Gastrocnemius medialis (tissue), 4 donors: ENCODE measurements at regions not wholly inside any gene's neighbourhood (a gene's known extent, or its start where the extent isn't known, plus 50 kb on each side); places are given as distances from the start of the nearest gene placed in this dataset.

ENCODE experiments used
- ATAC-seq, 2 donors: fragments of 150-250 bp; one replicate each; pipeline ENCODE4 v1.9.1; 2016
- DNase-seq, 2 donors: peaks; one replicate each; pipeline ENCODE4 v3.0.0-alpha.2; 2019
- H3K27ac ChIP-seq, 4 donors: fragments of 200-600 bp; sonication (generic); 1 replicate in 1 of 4; 2 replicates in 3 of 4; pipeline ENCODE4 v1.5.1; 2016 to 2018; ENCODE audit warnings: mild to moderate bottlenecking in 2 of 4, moderate library complexity in 1 of 4
- H3K27me3 ChIP-seq, 3 donors: fragments of 200-600 bp; sonication (generic) in 2 of 3; 1 replicate in 1 of 3; 2 replicates in 2 of 3; pipeline versions ENCODE4 v1.5.1 to v1.6.0; 2016 to 2019; ENCODE audit warnings: mild to moderate bottlenecking in 1 of 3, moderate library complexity in 1 of 3
- H3K36me3 ChIP-seq, 2 donors: fragments of 200-600 bp; sonication (generic) in 1 of 2; one replicate each; pipeline ENCODE4 v1.5.1; 2017 to 2018
- H3K4me1 ChIP-seq, 2 donors: fragments of 200-600 bp; sonication (generic) in 1 of 2; one replicate each; pipeline ENCODE4 v1.5.1; 2016 to 2017; ENCODE audit warnings: mild to moderate bottlenecking in 2 of 2
- H3K4me3 ChIP-seq, 4 donors: fragments of 200-600 bp; sonication (generic) in 3 of 4; 1 replicate in 1 of 4; 2 replicates in 3 of 4; pipeline ENCODE4 v1.5.1; 2016 to 2019; ENCODE audit warnings: mild to moderate bottlenecking in 2 of 4
- H3K9me3 ChIP-seq, 3 donors: fragments of 200-600 bp; sonication (generic) in 2 of 3; 1 replicate in 1 of 3; 2 replicates in 2 of 3; pipeline ENCODE4 v1.5.1; 2016 to 2019
- POLR2A ChIP-seq, 2 donors: fragments of 450-650 bp; IDR thresholded peaks; one replicate each; pipeline ENCODE4 v1.6.1; 2017; ENCODE audit warnings: antibody characterized with exemption in 2 of 2, mild to moderate bottlenecking in 2 of 2, moderate library complexity in 2 of 2
- in situ Hi-C, 4 donors: fragments of 200-750 bp; cut with MboI; loops; one replicate each; pipeline versions ENCODE4 v1.15.0 to v1.8.0; 2017; ENCODE audit warnings: low sequenced_read_pairs in 4 of 4
- intact Hi-C: fragments of 100-400 bp; cut with DNase I; formaldehyde crosslinking; loops from one replicate; pipeline ENCODE4 v1.15.1; 2023; ENCODE audit warnings: low total_unique reads
- TF ChIP-seq, protein P1 (sequence below), 5 experiments: fragments of 450-650 bp in 3 of 5; fragments of 200-600 bp in 2 of 5; sonication (generic) in 2 of 5; IDR thresholded peaks in 4 of 5; conservative IDR thresholded peaks in 1 of 5; 1 replicate in 4 of 5; 2 replicates in 1 of 5; pipeline ENCODE4 v1.5.1; 2016 to 2019; ENCODE audit warnings: antibody characterized with exemption in 5 of 5, mild to moderate bottlenecking in 3 of 5, moderate library complexity in 3 of 5

DNA sequence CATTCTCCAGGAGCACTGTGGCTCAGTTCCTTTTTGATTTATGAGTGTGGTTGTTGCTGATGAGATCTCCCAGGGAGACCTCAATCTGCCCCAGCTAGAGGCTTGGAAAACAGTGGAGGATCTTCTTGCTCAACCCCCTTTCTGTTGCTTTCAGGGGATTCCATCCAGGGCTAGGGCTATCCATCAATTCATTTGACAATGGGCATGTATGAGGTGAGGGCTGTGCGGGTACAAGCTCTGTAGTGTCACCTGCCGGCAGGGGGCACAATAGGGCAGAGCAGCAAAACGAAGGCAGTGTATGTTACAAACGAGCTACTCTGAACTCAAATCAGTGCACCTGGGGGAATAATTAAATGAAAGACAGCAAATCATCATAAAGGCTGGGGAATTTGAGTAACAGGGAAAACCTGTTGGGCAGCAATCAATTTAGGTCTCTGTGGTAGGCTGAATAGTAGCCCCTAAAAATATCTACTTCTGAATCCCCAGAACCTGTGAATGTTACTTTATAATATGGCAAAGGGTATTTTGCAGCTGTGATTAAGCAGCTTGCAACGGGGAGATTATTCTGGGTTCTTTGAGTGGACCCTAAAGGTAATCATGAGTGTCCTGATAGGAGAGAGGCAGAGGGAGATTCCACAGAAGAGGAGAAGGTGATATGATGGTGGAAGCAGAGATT lies 170.3 kb upstream of the ZBED5 start:
- Histone ChIP-seq H3K9me3 (no peaks in the 10 kb centered on the region), H3K4me1 (no peaks in the 10 kb centered on the region), H3K36me3 (no peaks in the 10 kb centered on the region), H3K27ac (no peak overlapping the region), H3K4me3 (no peak overlapping the region), H3K27me3 (no peaks in the 10 kb centered on the region)
- ATAC-seq, result peak; percentile 82 to 94
- intact Hi-C loops, result loop anchor here (2.0 kb wide), 2 partner anchors 239 to 759 kb away; no protein-coding TSS in a partner anchor
- DNase-seq, result peak; percentile 38 to 53
- in situ Hi-C loops, result loop anchor here (5.0 to 25.0 kb wide), 10 partner anchors 93 to 1009 kb away; no protein-coding TSS in a partner anchor
- TF ChIP-seq, protein P1, sequence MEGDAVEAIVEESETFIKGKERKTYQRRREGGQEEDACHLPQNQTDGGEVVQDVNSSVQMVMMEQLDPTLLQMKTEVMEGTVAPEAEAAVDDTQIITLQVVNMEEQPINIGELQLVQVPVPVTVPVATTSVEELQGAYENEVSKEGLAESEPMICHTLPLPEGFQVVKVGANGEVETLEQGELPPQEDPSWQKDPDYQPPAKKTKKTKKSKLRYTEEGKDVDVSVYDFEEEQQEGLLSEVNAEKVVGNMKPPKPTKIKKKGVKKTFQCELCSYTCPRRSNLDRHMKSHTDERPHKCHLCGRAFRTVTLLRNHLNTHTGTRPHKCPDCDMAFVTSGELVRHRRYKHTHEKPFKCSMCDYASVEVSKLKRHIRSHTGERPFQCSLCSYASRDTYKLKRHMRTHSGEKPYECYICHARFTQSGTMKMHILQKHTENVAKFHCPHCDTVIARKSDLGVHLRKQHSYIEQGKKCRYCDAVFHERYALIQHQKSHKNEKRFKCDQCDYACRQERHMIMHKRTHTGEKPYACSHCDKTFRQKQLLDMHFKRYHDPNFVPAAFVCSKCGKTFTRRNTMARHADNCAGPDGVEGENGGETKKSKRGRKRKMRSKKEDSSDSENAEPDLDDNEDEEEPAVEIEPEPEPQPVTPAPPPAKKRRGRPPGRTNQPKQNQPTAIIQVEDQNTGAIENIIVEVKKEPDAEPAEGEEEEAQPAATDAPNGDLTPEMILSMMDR (IDR thresholded peaks at IDR 0.05 in 4 of 5, conservative IDR thresholded peaks at IDR 0.05 in 1 of 5), result peak; percentile 65 to 85 (median 72)
- no peak for TF ChIP-seq POLR2A (IDR thresholded peaks at IDR 0.05)

DNA sequence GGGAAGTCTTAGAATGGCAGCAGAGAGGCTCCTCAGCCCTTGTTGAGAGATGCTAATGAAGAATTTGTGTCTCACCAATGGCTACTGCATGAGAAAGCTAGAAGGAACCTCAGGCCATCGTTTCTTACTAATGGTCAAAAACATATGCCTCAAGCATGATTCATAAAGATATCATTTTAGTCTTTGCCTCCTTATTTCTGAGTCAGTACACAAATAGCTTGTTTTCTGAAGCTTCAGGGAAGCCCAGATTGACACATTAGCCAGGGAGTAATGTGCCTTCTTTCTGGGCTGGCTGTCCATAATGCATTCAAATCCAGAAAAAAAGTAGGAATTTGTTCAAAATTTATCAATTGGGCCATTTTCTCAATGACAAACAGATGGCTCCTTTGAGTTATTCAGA lies 169.4 kb upstream of the ZBED5 start:
- DNase-seq (no peak), ATAC-seq (no peak)
- in situ Hi-C loops (loop anchor here (5.0 to 25.0 kb wide), 10 partner anchors 92 to 1010 kb away; no protein-coding TSS in a partner anchor), intact Hi-C loops (no loop called here)
- H3K4me1 ChIP-seq, result no peaks in the 10 kb centered on the region
- TF ChIP-seq POLR2A (IDR thresholded peaks at IDR 0.05), result no peak
- TF ChIP-seq, protein P1 (IDR thresholded peaks at IDR 0.05 in 4 of 5, conservative IDR thresholded peaks at IDR 0.05 in 1 of 5), result no peak
- no peaks in the 10 kb centered on the region for H3K36me3 ChIP-seq
- no peak overlapping the region for H3K4me3 ChIP-seq
- no peak overlapping the region for H3K27ac ChIP-seq
- H3K27me3 ChIP-seq, result no peaks in the 10 kb centered on the region
- no peaks in the 10 kb centered on the region for H3K9me3 ChIP-seq

DNA sequence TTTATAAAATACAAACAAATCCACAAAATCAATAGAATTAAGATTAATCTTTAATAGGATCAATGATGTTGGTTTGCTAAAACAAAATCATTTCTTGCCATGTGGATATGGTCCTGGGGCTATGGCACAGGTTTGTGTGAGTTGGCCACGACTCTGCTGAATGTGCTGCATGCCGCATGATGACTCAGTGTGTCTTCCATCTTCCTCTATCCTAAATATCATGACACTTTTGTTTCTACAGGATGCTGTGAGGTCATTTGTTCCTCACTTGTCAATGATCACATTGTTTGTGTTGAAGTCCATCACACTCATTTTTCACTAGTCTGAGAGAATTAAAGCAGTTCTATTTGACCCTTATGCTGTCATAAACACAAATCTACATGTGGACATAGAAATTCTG lies 167.2 kb upstream of the ZBED5 start:
- in situ Hi-C loops, result loop anchor here (5.0 to 25.0 kb wide), 10 partner anchors 90 to 1012 kb away; no protein-coding TSS in a partner anchor
- no peak for ATAC-seq

DNA sequence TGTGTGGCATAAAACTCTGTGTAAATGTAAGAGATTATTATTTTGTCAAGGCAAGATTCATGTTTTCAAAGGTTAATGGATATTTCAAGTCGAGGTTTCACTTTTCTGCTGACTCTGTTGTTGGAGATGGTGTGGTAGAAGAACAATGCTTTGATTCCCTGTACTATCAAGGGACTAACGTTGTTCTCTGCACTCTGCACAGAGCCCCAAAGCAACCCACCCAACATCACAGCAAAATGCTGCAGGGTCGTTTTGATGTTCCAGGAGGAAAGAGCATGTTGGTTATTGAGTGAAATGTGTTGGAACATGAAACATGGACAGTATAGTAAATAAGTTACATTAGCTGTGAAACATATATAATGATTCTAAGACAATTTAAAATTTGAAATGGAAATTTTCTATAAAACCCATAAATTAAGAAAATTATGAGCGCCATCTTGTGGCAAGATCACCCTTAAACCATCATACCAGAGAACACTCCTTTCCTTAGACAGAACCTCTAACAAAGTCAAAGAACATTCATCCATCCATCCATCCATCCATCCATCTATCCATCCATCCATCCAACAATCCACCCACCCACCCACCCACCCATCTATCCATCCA lies 164.4 kb upstream of the ZBED5 start:
- no peaks in the 10 kb centered on the region for H3K9me3 ChIP-seq
- intact Hi-C loops, result loop anchor here (1.0 kb wide), 2 partner anchors 89 to 230 kb away; no protein-coding TSS in a partner anchor
- H3K4me1 ChIP-seq, result no peaks in the 10 kb centered on the region
- H3K4me3 ChIP-seq, result no peak overlapping the region
- in situ Hi-C loops, result loop anchor here (5.0 to 10.0 kb wide), 5 partner anchors 87 to 763 kb away; no protein-coding TSS in a partner anchor
- DNase-seq, result no peak
- TF ChIP-seq, protein P1 (IDR thresholded peaks at IDR 0.05 in 4 of 5, conservative IDR thresholded peaks at IDR 0.05 in 1 of 5), result peak; percentile 16 to 59 (median 38)
- no peak for TF ChIP-seq POLR2A (IDR thresholded peaks at IDR 0.05)
- H3K36me3 ChIP-seq, result no peaks in the 10 kb centered on the region
- no peaks in the 10 kb centered on the region for H3K27me3 ChIP-seq
- no peak overlapping the region for H3K27ac ChIP-seq
- no peak for ATAC-seq

More for the DNA sequence above, 167.2 kb upstream of the ZBED5 start:
- no peaks in the 10 kb centered on the region for H3K27me3 ChIP-seq
- H3K4me3 ChIP-seq, result no peak overlapping the region
- no peak overlapping the region for H3K27ac ChIP-seq
- no peak for TF ChIP-seq POLR2A (IDR thresholded peaks at IDR 0.05)
- TF ChIP-seq, protein P1 (IDR thresholded peaks at IDR 0.05 in 4 of 5, conservative IDR thresholded peaks at IDR 0.05 in 1 of 5), result no peak
- no peaks in the 10 kb centered on the region for H3K9me3 ChIP-seq
- no peaks in the 10 kb centered on the region for H3K36me3 ChIP-seq
- no peak for DNase-seq
- intact Hi-C loops, result no loop called here
- H3K4me1 ChIP-seq, result no peaks in the 10 kb centered on the region
